SIG-M5 treated with dmso at 0.1 percent for 504 hours (cell line): ENCODE measurements at regions not wholly inside any gene's neighbourhood (a gene's known extent, or its start where the extent isn't known, plus 50 kb on each side); places are given as distances from the start of the nearest gene placed in this dataset.

Source experiments
- DNase-seq: peaks from one replicate; lab custom pipeline; 2025; ENCODE audit not compliant: unreplicated experiment; lab: John Stamatoyannopoulos, UW

GRCh38 chr15:35320158-35320780, 225.7 kb downstream of the DPH6 start:
- DNase-seq: no peak

DNA sequence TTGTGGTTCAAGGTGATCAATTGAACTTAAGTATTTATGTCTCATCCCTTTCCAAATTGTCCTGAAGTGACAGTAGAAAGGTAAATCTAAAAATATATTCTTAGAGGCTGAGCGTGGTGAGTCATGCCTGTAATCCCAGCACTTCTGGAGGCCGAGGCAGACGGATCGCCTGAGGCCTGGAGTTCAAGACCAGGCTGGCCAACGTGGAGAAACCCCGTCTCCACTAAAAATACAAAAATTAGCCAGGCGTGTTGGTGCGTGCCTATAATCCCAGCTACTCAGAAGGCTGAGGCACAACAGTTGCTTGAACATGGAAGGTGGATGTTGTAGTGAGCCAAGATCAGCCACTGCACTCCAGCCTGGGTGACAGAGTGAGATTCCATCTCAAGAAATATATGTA, 226.6 kb downstream of the DPH6 start:
- no peak for DNase-seq

GRCh38 chr15:35317217-35317616, 228.7 kb downstream of the DPH6 start:
- no peak for DNase-seq

GRCh38 chr15:35312344-35312743, 227.2 kb upstream of the NANOGP8 start:
- DNase-seq: no peak

- DNase-seq: no peak
Observed at GRCh38 chr15:35311615-35312014, 226.5 kb upstream of the NANOGP8 start.

- DNase-seq: no peak
Observed at GRCh38 chr15:35309886-35310285, 224.8 kb upstream of the NANOGP8 start.

- no peak for DNase-seq
Observed at GRCh38 chr15:35308802-35309201, 223.7 kb upstream of the NANOGP8 start.

DNA sequence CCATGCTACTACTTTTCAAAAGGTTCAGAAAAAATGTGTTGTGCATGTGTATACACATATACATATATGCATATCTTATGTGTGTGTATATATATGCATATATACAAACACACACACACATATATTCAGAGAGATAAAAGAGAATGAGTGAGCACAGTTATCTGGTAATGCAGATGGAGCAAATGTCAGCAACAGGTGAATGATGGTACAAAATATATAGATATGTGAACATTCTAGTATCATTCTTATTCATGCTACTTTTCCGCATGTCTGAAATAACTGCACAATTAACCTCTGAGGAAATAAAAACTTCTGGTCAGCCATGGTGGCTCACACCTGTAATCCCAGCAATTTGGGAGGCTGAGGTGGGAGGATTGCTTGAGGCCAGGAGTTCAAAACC, 222.6 kb upstream of the NANOGP8 start:
- no peak for DNase-seq

- DNase-seq: no peak
Observed at GRCh38 chr15:35307026-35307425, 221.9 kb upstream of the NANOGP8 start.

DNA sequence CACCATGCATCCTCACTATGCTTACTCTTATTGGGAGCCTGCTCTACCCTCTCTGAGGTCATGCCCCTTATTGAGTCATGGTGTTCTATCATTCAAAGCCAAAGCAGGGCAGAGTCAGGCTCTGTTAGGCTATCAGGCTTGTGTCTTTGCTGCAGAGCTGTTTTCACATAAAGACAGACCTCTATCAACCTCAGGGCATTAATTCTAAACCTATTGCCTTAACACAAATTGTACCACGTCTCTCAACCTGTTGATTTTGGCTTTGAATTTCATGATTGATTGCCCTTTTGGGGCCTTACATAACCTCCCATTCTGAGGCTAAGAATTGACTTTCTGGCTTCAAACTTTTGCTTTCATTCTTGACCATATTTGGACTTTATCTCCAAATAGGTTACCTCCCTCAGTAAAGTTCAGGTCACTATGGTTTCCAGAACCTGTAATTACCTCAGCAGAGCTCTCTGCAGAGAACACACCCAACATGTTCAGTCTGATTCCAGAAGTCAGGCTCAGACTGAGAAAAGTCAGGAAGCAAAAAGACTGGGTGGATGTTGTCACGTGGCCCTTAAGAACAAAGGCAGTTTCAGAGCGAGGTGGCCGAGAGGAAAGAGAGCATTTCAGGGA, 221.4 kb upstream of the NANOGP8 start:
- no peak for DNase-seq

DNA sequence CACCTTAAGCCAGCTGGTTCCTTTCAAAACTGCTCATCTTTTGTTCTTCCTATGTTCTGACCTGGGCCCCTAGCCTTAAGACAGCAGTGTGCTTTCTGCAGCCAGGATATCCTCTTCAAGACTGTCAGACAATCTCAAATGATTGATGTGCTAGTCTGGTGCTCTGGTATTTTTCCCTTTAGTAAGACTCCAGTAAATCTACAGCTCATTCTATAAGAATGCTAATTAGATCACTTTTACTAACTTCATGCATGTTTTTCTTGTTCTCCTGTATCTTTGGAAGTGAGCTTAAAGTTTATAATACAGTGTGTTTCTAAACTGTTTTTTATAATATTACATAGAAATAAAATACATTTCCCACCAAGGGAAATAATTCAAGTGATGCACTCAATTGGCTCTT, 220.9 kb upstream of the NANOGP8 start:
- DNase-seq: no peak

GRCh38 chr15:35305031-35305550, 220.0 kb upstream of the NANOGP8 start:
- DNase-seq: no peak

- no peak for DNase-seq
Observed at GRCh38 chr15:35304389-35304788, 219.3 kb upstream of the NANOGP8 start.

- DNase-seq: no peak
Observed at GRCh38 chr15:35302334-35302733, 217.2 kb upstream of the NANOGP8 start.

DNA sequence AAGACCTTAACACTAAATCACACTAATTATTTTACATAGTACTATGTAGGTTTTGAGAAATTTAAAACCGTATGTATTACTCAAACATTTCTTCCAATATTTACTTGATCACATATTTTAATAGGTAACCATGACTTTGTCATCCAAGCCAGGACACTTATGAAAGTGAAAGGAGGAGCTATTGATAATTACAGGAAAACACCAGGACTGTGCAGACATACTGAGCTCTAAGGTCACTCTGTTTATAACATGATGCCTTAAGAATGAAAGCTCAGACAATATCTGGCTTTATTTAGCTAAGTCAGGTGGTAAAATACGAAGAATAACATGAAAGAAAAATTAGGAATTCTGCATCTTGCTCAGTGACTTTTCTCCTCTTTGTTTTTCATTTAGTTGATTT, 216.0 kb upstream of the NANOGP8 start:
- no peak for DNase-seq

DNA sequence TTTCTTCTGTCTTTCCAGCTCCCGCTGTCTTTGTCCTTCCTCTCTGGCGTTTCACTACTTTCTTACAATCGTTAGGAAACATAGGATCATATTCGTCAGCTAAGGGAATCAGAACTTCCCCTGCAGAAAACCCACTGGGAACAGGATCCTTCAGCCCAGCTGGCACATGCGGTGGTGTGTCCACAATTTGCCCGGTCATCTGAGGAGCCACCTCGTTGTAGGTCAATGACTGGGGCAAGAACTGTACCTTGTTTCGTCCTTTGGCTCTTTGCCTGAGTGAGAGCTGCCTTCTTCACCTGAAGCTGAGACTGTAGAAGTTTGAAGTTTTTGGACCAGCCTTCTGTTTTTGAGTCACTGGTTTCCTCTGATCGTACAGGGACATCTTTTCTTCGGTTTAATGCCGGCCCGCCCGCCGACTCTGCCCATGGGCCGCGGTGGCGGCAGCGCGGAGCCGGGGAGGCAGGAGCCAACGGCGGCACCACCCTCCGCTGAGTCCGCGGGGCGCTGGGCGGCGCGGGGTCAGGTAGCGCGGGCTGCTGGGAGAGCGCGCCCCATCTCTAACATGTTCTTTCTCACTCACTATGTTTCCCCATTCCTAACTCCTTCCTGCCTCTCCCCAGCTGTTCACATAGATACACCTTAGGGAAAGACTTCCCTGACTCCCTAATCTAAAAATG, 214.1 kb upstream of the NANOGP8 start:
- no peak for DNase-seq

DNA sequence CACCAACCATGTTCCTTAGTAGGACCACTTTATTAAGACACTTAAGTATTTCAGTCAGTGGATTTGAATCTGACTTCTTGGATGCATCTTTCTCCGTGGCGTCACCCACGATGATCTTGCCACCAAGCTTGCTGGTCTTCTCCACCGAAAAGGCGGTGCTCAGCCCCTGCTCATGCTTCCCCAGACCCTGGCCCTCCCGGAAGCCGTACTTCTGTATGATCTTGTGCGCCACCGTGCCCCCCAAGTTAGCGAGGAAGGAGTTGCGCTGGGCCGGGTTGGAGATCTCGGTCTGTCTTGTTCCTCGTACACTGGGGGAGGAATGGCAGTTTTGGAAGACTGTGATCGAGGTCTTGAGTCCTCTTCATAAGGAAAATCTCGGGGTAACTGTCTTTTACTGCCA, 213.4 kb upstream of the NANOGP8 start:
- no peak for DNase-seq

DNA sequence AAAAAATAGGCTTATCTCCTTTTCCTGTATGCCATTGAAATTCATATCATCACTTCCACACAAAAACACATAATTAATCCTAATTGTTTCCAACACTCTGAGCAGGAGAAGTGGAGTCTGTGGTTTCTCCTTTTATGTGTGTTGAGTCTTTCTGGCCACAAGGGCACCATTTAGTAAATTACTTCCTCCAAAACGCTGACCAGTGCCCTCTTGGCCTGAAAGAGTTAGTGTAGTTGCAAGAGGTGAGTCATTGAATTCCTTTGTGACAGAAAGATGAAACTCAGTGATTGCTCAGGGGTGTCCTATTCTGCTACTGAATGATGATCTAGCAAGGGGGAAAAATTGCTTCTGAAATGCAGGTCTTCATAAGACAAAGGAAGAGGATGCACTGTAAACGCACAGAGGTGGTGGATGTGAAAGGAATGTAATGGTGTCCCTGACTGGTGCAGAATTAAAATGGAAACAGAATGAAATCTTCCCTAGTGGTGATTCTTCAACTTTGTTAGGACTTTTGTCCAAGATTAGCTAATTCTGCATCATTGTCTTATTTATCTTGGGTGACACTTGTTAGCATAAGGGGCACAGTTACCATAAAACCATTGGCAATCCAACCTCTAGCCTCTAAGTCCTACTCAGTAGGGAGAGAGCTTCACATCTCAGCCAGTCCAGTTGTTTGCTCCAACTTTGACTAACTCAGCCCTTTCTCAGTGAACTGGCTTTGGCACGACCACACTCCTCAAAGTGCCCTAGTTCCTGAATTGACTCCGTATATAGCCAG, 208.4 kb upstream of the NANOGP8 start:
- DNase-seq: peak; percentile 33

DNA sequence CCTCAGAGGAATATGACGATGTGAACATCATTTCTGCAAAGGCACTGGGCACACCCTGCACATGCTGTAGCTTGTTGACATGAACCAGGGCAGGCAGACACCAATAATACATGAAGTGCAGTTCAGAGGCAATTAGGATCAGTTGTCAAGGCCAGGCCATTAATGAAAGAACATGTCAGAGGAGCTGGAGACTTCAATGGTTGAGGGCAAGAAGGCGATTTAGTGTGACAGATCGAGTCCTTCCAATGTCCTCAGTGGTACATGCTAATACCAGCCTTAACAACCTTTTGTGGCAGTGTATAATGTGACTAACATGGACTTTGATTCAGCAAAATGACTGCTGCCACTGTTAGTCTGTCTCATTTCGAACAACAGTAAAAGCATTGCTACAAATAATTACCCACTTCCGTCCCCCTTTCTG, 205.2 kb upstream of the NANOGP8 start:
- no peak for DNase-seq

DNA sequence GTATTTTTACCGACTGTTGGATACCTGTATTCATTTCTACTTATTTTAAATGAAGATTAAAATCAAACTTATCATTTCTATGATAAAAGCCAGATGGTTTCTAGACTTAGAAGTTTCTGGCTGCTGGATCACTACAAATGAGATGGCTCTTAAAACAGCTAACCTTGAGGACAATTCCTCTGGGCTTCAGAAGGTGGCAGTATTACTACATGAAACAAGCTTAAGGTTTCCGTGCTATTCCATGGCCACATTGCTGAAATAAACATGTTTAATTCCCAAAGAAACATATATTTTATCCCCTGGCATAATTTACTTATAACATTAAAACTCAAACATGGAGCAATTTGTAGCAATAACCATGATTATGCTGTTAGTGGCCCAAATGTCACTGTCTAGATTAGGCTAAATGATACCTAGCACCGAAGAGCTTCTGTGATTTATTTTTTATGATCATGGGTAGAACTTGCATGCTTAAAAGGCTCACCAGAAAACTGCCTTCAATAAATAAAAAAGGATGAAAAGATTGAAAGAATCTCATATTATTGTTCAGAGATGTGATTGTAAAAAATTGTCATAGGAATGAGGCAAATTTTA, 204.0 kb upstream of the NANOGP8 start:
- peak; percentile 42 for DNase-seq

DNA sequence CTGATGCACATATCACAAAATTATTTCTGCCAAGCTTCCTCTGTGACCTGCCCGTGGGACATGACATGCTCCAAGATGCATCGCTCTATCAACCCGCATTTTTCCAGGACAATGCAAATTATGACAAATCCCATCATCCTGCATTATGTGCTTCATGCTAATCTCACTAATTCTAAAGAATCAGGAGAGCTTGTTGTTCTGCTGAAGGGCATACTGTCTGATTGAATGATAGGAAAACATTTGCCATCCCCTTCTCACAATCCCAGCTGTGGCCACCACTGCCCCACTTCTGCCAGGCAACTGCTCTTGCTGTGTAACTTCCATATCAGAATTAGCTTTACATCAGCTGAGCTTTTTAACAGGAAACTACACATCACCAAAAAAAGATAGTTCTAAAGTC, 203.5 kb upstream of the NANOGP8 start:
- DNase-seq: no peak
